ENCODE measurements at regions not wholly inside any gene's neighbourhood (a gene's known extent, or its start where the extent isn't known, plus 50 kb on each side); places are given as distances from the start of the nearest gene placed in this dataset.
"Not testable (repeated sequence)": the region's sequence is repeated elsewhere in the genome, so short reads cannot be mapped to it uniquely, and the experiment has no call there.

GRCh38 chr12:3417937-3418462, 73.0 kb upstream of the PRMT8 start:
- no peaks in the 10 kb centered on the region for H3K4me1 ChIP-seq
- intact Hi-C loops (cut with DNase I; ENCODE audit: low total_unique reads), result no loop called here
- H3K4me3 ChIP-seq, result no peak overlapping the region
- H3K36me3 ChIP-seq, result no peaks in the 10 kb centered on the region
- TF ChIP-seq POLR2A (IDR thresholded peaks at IDR 0.05), result no peak
- TF ChIP-seq CTCF (IDR thresholded peaks at IDR 0.05), result no peak
- DNase-seq, result no peak
- no peak overlapping the region for H3K27ac ChIP-seq
- no peaks in the 10 kb centered on the region for H3K9me3 ChIP-seq
- no peaks in the 10 kb centered on the region for H3K27me3 ChIP-seq

- Histone ChIP-seq H3K27me3 (no peaks in the 10 kb centered on the region), H3K4me3 (no peak overlapping the region), H3K9me3 (no peaks in the 10 kb centered on the region), H3K27ac (no peak overlapping the region), H3K36me3 (no peaks in the 10 kb centered on the region), H3K4me1 (no peaks in the 10 kb centered on the region)
- intact Hi-C loops (cut with DNase I; ENCODE audit: low total_unique reads), result no loop called here
- TF ChIP-seq CTCF (IDR thresholded peaks at IDR 0.05), result no peak
- no peak for TF ChIP-seq POLR2A (IDR thresholded peaks at IDR 0.05)
- DNase-seq, result no peak
These were observed 72.2 kb upstream of the PRMT8 start for GRCh38 chr12:3418609-3419390.

- no peak for DNase-seq
- no peaks in the 10 kb centered on the region for H3K27me3 ChIP-seq
- H3K4me1 ChIP-seq, result no peaks in the 10 kb centered on the region
- H3K9me3 ChIP-seq, result no peaks in the 10 kb centered on the region
- H3K36me3 ChIP-seq, result no peaks in the 10 kb centered on the region
- no peak overlapping the region for H3K4me3 ChIP-seq
- intact Hi-C loops (cut with DNase I; ENCODE audit: low total_unique reads), result no loop called here
- TF ChIP-seq CTCF (IDR thresholded peaks at IDR 0.05), result no peak
- TF ChIP-seq POLR2A (IDR thresholded peaks at IDR 0.05), result no peak
- H3K27ac ChIP-seq, result no peak overlapping the region
These were observed 71.4 kb upstream of the PRMT8 start for GRCh38 chr12:3419558-3419957.

- H3K9me3 ChIP-seq, result no peaks in the 10 kb centered on the region
- no peak overlapping the region for H3K27ac ChIP-seq
- TF ChIP-seq POLR2A (IDR thresholded peaks at IDR 0.05) (no peak), CTCF (IDR thresholded peaks at IDR 0.05) (no peak)
- intact Hi-C loops (cut with DNase I; ENCODE audit: low total_unique reads), result no loop called here
- no peaks in the 10 kb centered on the region for H3K27me3 ChIP-seq
- H3K4me1 ChIP-seq, result no peaks in the 10 kb centered on the region
- no peaks in the 10 kb centered on the region for H3K36me3 ChIP-seq
- DNase-seq, result no peak
- no peak overlapping the region for H3K4me3 ChIP-seq
These were observed 70.3 kb upstream of the PRMT8 start for GRCh38 chr12:3420693-3421092.

GRCh38 chr12:3421191-3421978, 69.6 kb upstream of the PRMT8 start:
- no peak for DNase-seq
- no peak overlapping the region for H3K4me3 ChIP-seq
- no peak overlapping the region for H3K27ac ChIP-seq
- no peaks in the 10 kb centered on the region for H3K9me3 ChIP-seq
- no peaks in the 10 kb centered on the region for H3K4me1 ChIP-seq
- intact Hi-C loops (cut with DNase I; ENCODE audit: low total_unique reads), result no loop called here
- TF ChIP-seq POLR2A (IDR thresholded peaks at IDR 0.05) (no peak), CTCF (IDR thresholded peaks at IDR 0.05) (no peak)
- H3K36me3 ChIP-seq, result no peaks in the 10 kb centered on the region
- H3K27me3 ChIP-seq, result no peaks in the 10 kb centered on the region

- H3K4me1 ChIP-seq; DNase-seq; H3K27ac ChIP-seq; H3K27me3 ChIP-seq; intact Hi-C loops (cut with DNase I; ENCODE audit: low total_unique reads); H3K4me3 ChIP-seq; H3K36me3 ChIP-seq; H3K9me3 ChIP-seq: not testable (repeated sequence)
These were observed 66.2 kb upstream of the PRMT8 start for GRCh38 chr12:3424796-3425195.
